CD4-positive, alpha-beta memory T cell (primary cell): ENCODE measurements at regions not wholly inside any gene's neighbourhood (a gene's known extent, or its start where the extent isn't known, plus 50 kb on each side); places are given as distances from the start of the nearest gene placed in this dataset.

Experiments
- CTCF ChIA-PET: fragments of 350-600 bp; sonication (Branson Sonifier 250); formaldehyde crosslinking; loops from one replicate; lab custom pipeline; 2021; ENCODE audit warnings: inconsistent platforms; ENCODE audit not compliant: partially characterized antibody; lab: Charles Lee
- POLR2A ChIA-PET: fragments of 350-600 bp; sonication (Branson Sonifier 250); formaldehyde crosslinking; loops from one replicate; lab custom pipeline; 2021; ENCODE audit not compliant: partially characterized antibody; lab: Charles Lee
- DNase-seq, 5 donors: peaks; one replicate each; pipeline versions ENCODE4 v3.0.0 to v3.0.0-alpha.2; 2020 to 2022; ENCODE audit warnings: mixed read lengths in 1 of 5
- H3K27ac ChIP-seq: one replicate; pipeline ENCODE4 v1.7.0; 2013; ENCODE audit warnings: low read depth, low read length
- H3K27me3 ChIP-seq: 2 replicates; pipeline ENCODE4 v1.7.0; 2013; ENCODE audit warnings: mild to moderate bottlenecking, low read length, moderate library complexity; ENCODE audit not compliant: insufficient read depth
- H3K36me3 ChIP-seq: 2 replicates; pipeline ENCODE4 v1.7.0; 2013; ENCODE audit warnings: mild to moderate bottlenecking, low read length, moderate library complexity; ENCODE audit not compliant: insufficient read depth
- H3K4me1 ChIP-seq: 2 replicates; pipeline ENCODE4 v1.7.0; 2013; ENCODE audit warnings: mild to moderate bottlenecking, low read length, moderate library complexity; ENCODE audit not compliant: insufficient read depth
- H3K4me3 ChIP-seq, 2 donors: one replicate each; pipeline ENCODE4 v1.7.0; 2013; ENCODE audit warnings: low read length in 2 of 2, mild to moderate bottlenecking in 1 of 2
- H3K9me3 ChIP-seq, 2 donors: one replicate each; pipeline ENCODE4 v1.7.0; 2013; ENCODE audit warnings: low read length in 2 of 2, control low read depth in 1 of 2; ENCODE audit not compliant: control insufficient read depth in 1 of 2
- H3K27ac Mint-ChIP-seq, 7 donors: one replicate each; pipeline ENCODE4 v1.8.0; 2020 to 2021; ENCODE audit warnings: mixed read lengths in 7 of 7, mild to moderate bottlenecking in 6 of 7, inconsistent platforms in 3 of 7, moderate library complexity in 3 of 7
- H3K27me3 Mint-ChIP-seq, 2 donors: one replicate each; pipeline ENCODE4 v1.8.0; 2020 to 2021; ENCODE audit warnings: mixed read lengths in 2 of 2
- H3K36me3 Mint-ChIP-seq, 2 donors: one replicate each; pipeline ENCODE4 v1.8.0; 2020 to 2021; ENCODE audit warnings: mixed read lengths in 2 of 2, inconsistent platforms in 1 of 2, mild to moderate bottlenecking in 1 of 2
- H3K4me1 Mint-ChIP-seq, 4 donors: one replicate each; pipeline ENCODE4 v1.8.0; 2020 to 2021; ENCODE audit warnings: mixed read lengths in 4 of 4, mild to moderate bottlenecking in 1 of 4
- H3K4me3 Mint-ChIP-seq, 8 donors: one replicate each; pipeline ENCODE4 v1.8.0; 2020 to 2021; ENCODE audit warnings: mixed read lengths in 8 of 8, mild to moderate bottlenecking in 7 of 8, moderate library complexity in 6 of 8, inconsistent platforms in 3 of 8
- H3K9me3 Mint-ChIP-seq, 8 donors: one replicate each; pipeline ENCODE4 v1.8.0; 2020 to 2021; ENCODE audit warnings: mixed read lengths in 8 of 8, mild to moderate bottlenecking in 5 of 8, inconsistent platforms in 3 of 8, moderate library complexity in 1 of 8
- intact Hi-C: fragments of 100-400 bp; cut with micrococcal nuclease; formaldehyde crosslinking; loops from one replicate; pipeline ENCODE4 v1.15.1; 2023

DNA sequence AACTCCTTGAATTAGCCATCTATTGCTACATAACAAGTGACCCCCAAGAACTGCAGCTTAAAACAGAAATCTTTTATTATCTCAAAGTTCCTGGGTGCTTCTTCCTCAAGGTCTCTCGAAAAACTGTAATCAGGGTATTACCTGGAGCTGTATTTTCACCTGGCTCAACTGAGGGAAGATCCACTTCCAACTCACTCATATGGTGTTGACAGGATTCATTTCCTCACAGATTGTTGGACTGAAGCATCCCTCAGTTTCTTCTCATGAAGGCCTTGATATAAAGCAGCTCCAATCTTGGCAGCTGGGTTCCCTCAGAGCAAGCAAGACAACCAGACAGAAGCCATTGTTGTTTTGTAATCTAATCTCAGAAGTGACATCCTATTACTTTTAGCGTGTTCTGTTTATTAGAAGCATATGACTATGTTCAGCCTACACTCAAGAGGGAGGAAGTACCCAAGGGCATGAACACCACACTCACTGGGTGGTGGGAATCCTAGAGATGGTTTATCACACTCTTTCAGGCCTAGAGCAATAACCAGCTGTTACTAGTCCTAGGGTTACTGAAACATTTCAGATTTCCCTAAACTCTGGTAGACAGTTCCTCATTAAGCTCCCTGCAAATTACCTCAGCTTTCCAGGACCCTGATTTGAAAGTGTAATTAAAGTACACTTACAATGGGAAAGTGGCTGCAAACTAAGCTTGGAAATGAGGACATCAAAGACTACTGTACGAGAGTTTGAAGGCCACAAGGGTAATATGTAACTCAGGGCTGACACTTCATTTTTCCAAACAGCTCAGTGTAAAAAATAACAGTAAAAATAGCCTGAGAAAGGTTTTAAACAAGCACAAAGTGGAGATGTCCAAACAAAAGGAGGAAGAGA is 222.2 kb downstream of the SEC23A start:
- H3K36me3 Mint-ChIP-seq = no peaks in the 10 kb centered on the region
- Histone ChIP-seq H3K27me3 (peaks cover 3% of the 10 kb centered on the region), H3K4me1 (no peaks in the 10 kb centered on the region), H3K36me3 (no peaks in the 10 kb centered on the region), H3K27ac (no peak overlapping the region), H3K4me3 (no peak overlapping the region), H3K9me3 (no peaks in the 10 kb centered on the region)
- intact Hi-C loops = no loop called here
- H3K27ac Mint-ChIP-seq = no peak overlapping the region
- no peak for DNase-seq
- H3K4me3 Mint-ChIP-seq = no peak overlapping the region
- H3K9me3 Mint-ChIP-seq = no peaks in the 10 kb centered on the region
- POLR2A ChIA-PET = no interaction called here
- H3K27me3 Mint-ChIP-seq = peaks cover 8 to 12% of the 10 kb centered on the region in 2 donors
- H3K4me1 Mint-ChIP-seq = no peaks in the 10 kb centered on the region
- CTCF ChIA-PET = interaction anchor here (1.7 kb wide), 1 partner anchor 13 kb away, joined by 5 read pairs; no protein-coding TSS in a partner anchor

GRCh38 chr14:38877744-38878388 is 225.2 kb downstream of the SEC23A start:
- CTCF ChIA-PET = interaction anchor here (1.7 kb wide), 1 partner anchor 10 kb away, joined by 4 read pairs; no protein-coding TSS in a partner anchor
- H3K9me3 Mint-ChIP-seq = no peaks in the 10 kb centered on the region
- peaks cover 3% of the 10 kb centered on the region for H3K27me3 ChIP-seq
- intact Hi-C loops = no loop called here
- no peak overlapping the region for H3K4me3 Mint-ChIP-seq
- H3K27me3 Mint-ChIP-seq = peaks cover 3 to 13% of the 10 kb centered on the region in 2 donors
- no peaks in the 10 kb centered on the region for H3K9me3 ChIP-seq
- H3K36me3 ChIP-seq = no peaks in the 10 kb centered on the region
- H3K27ac ChIP-seq = no peak overlapping the region
- H3K4me1 ChIP-seq = no peaks in the 10 kb centered on the region
- no peak overlapping the region for H3K4me3 ChIP-seq
- DNase-seq = no peak
- POLR2A ChIA-PET = no interaction called here
- no peaks in the 10 kb centered on the region for H3K4me1 Mint-ChIP-seq
- H3K27ac Mint-ChIP-seq = no peak overlapping the region
- no peaks in the 10 kb centered on the region for H3K36me3 Mint-ChIP-seq

DNA sequence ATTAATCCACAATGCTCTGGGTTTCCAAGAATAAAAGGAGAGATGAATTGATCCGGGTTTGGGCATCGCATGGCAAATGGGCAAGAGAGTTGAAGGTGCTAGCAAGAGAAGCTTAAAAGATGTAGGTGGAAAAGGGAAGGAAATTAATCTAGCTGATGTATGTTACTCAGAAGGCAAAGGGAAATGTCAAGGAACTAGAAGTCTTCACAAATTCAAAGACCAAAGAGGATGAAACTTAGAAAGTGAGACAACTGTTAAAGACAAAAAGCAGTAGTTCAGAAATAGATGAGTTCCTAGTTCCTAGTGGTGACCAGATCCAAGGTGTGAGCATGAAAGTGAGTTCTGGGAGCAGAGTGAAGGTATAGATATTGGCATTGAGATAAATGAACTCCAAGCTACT is 228.3 kb downstream of the SEC23A start:
- Mint-ChIP-seq H3K36me3 (no peaks in the 10 kb centered on the region), H3K4me1 (no peaks in the 10 kb centered on the region), H3K4me3 (no peak overlapping the region), H3K27me3 (peaks cover 3 to 13% of the 10 kb centered on the region in 2 donors), H3K27ac (no peak overlapping the region), H3K9me3 (no peaks in the 10 kb centered on the region)
- Histone ChIP-seq H3K4me1 (no peaks in the 10 kb centered on the region), H3K36me3 (no peaks in the 10 kb centered on the region), H3K9me3 (no peaks in the 10 kb centered on the region), H3K27me3 (no peaks in the 10 kb centered on the region), H3K4me3 (no peak overlapping the region), H3K27ac (no peak overlapping the region)
- ChIA-PET CTCF (interaction anchor here (2.1 kb wide), 1 partner anchor 9 kb away, joined by 6 read pairs; no protein-coding TSS in a partner anchor), POLR2A (no interaction called here)
- DNase-seq = no peak
- intact Hi-C loops = no loop called here

DNA sequence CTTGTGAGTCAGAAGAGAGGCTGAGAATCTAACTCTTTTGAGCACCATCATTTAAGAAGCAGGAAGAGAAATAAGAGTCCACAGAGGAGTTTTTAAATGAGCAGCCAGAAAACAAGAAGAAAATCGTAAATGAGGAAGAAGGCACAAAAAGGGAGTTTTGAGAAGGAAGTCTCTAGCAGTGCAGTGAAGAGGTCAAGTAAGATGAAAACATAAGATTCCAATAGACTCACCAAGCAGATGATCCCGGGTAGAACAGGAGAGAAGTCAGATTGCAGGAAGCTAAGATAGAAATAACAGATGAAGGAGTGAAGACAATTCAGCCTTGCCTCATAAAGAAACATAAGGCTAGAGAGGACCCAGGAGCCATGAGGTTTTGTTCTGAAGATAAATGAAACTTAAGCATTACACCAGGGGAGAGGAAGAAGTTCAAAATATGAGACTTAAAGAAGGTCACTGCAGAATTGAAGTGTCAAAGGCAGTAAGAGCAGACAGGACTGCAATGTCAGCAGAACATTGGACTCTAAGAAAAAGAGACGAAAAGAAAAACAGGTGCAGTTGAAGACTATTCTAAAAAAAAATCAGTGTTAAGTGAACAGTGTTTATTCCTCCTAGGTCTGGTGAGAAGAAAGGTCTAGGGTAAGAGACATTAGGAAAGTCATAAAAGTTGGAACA is 229.0 kb downstream of the SEC23A start:
- Histone ChIP-seq H3K4me3 (no peak overlapping the region), H3K27ac (no peak overlapping the region), H3K36me3 (no peaks in the 10 kb centered on the region), H3K9me3 (no peaks in the 10 kb centered on the region), H3K27me3 (no peaks in the 10 kb centered on the region), H3K4me1 (no peaks in the 10 kb centered on the region)
- DNase-seq = no peak
- intact Hi-C loops = no loop called here
- no peak overlapping the region for H3K4me3 Mint-ChIP-seq
- H3K4me1 Mint-ChIP-seq = no peaks in the 10 kb centered on the region
- POLR2A ChIA-PET = no interaction called here
- H3K27ac Mint-ChIP-seq = no peak overlapping the region
- CTCF ChIA-PET = no interaction called here
- H3K36me3 Mint-ChIP-seq = no peaks in the 10 kb centered on the region
- H3K9me3 Mint-ChIP-seq = no peaks in the 10 kb centered on the region
- H3K27me3 Mint-ChIP-seq = peaks cover 2 to 10% of the 10 kb centered on the region in 2 donors

- ChIA-PET CTCF (interaction anchor here (1.5 kb wide), 1 partner anchor 967 kb away, joined by 4 read pairs; no protein-coding TSS in a partner anchor), POLR2A (no interaction called here)
- no peaks in the 10 kb centered on the region for H3K27me3 ChIP-seq
- intact Hi-C loops = no loop called here
- no peaks in the 10 kb centered on the region for H3K9me3 ChIP-seq
- no peak for DNase-seq
- no peaks in the 10 kb centered on the region for H3K4me1 ChIP-seq
- Mint-ChIP-seq H3K4me3 (no peak overlapping the region), H3K36me3 (no peaks in the 10 kb centered on the region), H3K9me3 (no peaks in the 10 kb centered on the region), H3K27ac (no peak overlapping the region), H3K4me1 (no peaks in the 10 kb centered on the region), H3K27me3 (peaks cover 0 to 3% of the 10 kb centered on the region in 2 donors)
- no peak overlapping the region for H3K27ac ChIP-seq
- no peaks in the 10 kb centered on the region for H3K36me3 ChIP-seq
- no peak overlapping the region for H3K4me3 ChIP-seq
Measured at GRCh38 chr14:38870296-38870836, 232.7 kb downstream of the SEC23A start.

DNA sequence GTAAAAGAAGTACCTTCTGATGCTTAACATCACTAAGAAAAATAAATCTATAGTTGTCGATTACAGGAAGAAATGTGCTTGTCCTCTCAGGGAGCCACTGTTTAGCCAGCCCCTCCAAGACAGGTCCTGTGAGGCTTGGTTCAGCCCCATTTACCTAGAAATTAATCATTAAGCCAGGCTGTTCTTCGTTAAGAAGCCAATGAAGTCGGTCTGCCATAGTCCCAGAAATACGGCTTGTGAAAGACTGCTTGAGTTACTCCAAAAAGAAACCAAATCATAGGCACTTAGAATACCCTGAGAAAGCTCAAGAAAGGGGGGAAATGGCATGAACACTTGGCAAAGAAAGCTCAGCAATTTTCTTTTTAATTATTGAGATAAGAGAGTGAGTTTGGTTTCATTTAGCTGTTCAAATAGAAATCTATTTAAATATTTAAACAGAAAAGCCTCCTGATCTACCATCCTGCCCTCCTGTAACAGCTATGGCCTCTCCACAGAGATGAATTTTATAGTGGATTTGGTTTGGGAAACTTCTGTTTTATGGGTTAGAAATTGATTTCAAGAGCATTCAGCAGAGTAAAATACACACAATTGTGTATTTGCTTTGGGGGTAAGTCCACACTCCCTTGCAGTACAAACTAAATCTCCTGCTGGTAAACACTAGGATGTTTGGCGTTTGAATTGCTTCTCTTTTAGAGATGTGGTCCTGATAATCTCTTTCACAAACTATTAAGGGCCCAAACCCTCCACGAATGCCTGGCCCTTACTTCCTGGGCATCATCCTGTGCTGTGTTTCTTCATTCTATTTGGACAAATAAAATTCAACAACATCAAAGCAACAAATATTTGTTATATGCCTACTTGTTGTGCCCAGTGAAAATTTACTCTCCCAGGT is 234.4 kb downstream of the SEC23A start:
- H3K4me3 Mint-ChIP-seq = no peak overlapping the region
- H3K27ac Mint-ChIP-seq = no peak overlapping the region
- H3K36me3 Mint-ChIP-seq = no peaks in the 10 kb centered on the region
- Histone ChIP-seq H3K27ac (no peak overlapping the region), H3K4me1 (no peaks in the 10 kb centered on the region), H3K27me3 (no peaks in the 10 kb centered on the region), H3K9me3 (no peaks in the 10 kb centered on the region), H3K36me3 (no peaks in the 10 kb centered on the region), H3K4me3 (no peak overlapping the region)
- intact Hi-C loops = loop anchor here (5.0 kb wide), 2 partner anchors 881 to 1636 kb away; no protein-coding TSS in a partner anchor
- DNase-seq = no peak
- no peaks in the 10 kb centered on the region for H3K4me1 Mint-ChIP-seq
- ChIA-PET POLR2A (no interaction called here), CTCF (interaction anchor here (0.8 to 1.8 kb wide), 4 partner anchors 8 to 966 kb away, joined by 3 to 5 read pairs (median 4); no protein-coding TSS in a partner anchor)
- H3K9me3 Mint-ChIP-seq = peaks cover 0 to 9% (median 2%) of the 10 kb centered on the region in 8 donors
- H3K27me3 Mint-ChIP-seq = peaks cover 0 to 3% of the 10 kb centered on the region in 2 donors
